ENCODE measurements at regions not wholly inside any gene's neighbourhood (a gene's known extent, or its start where the extent isn't known, plus 50 kb on each side); places are given as distances from the start of the nearest gene placed in this dataset.
"Not testable (repeated sequence)": the region's sequence is repeated elsewhere in the genome, so short reads cannot be mapped to it uniquely, and the experiment has no call there.

DNA sequence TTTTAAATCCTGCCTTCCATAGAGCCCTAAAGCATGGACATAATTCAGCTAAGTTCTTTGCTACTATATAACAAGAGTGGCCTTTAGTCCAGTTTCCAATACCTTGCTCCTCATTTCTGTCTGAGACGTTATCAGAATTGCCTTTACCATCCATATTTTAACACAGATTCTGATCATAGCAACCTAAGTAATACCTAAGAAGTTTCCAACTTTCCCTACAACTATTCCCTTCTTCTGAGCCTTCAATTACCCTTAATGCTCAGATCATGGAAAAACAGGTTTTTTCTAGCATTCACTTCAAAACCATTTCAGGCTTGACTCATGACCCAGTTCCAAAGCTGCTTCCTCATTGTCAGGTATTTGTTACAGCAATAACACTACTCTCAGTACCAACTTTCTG is 367.1 kb downstream of the C6orf118 start:
- Histone ChIP-seq H3K9me3 (no peaks in the 10 kb centered on the region), H3K27me3 (no peaks in the 10 kb centered on the region), H3K4me3 (ENCODE audit: low read depth, low read length) (no peak overlapping the region), H3K4me1 (no peaks in the 10 kb centered on the region), H3K36me3 (no peaks in the 10 kb centered on the region)
- no peak for DNase-seq
- TF ChIP-seq, protein P1, sequence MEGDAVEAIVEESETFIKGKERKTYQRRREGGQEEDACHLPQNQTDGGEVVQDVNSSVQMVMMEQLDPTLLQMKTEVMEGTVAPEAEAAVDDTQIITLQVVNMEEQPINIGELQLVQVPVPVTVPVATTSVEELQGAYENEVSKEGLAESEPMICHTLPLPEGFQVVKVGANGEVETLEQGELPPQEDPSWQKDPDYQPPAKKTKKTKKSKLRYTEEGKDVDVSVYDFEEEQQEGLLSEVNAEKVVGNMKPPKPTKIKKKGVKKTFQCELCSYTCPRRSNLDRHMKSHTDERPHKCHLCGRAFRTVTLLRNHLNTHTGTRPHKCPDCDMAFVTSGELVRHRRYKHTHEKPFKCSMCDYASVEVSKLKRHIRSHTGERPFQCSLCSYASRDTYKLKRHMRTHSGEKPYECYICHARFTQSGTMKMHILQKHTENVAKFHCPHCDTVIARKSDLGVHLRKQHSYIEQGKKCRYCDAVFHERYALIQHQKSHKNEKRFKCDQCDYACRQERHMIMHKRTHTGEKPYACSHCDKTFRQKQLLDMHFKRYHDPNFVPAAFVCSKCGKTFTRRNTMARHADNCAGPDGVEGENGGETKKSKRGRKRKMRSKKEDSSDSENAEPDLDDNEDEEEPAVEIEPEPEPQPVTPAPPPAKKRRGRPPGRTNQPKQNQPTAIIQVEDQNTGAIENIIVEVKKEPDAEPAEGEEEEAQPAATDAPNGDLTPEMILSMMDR (IDR thresholded peaks at IDR 0.05; ENCODE audit: low read depth, low read length): no peak

DNA sequence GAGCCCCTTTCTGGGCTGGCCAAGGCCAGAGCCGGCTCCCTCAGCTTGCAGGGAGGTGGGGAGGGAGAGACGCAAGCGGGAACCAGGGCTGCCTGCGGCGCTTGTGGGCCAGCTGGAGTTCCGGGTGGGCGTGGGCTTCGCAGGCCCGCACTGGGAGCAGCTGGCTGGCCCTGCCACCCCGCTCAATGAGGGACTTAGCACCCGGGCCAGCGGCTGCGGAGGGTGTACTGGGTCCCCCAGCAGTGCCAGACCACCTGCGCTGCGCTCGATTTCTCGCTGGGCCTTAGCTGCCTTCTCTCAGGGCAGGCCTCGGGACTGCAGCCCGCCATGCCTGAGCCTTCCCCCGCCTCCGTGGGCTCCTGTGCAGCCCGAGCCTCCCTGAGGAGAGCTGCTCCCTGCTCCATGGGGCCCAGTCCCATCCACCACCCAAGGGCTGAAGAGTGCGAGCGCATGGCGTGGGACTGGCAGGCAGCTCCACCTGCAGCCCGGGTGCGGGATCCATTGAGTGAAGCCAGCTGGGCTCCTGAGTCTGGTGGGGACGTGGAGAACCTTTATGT is 376.1 kb downstream of the C6orf118 start:
- DNase-seq; H3K27me3 ChIP-seq; H3K36me3 ChIP-seq; H3K4me3 ChIP-seq (ENCODE audit: low read depth, low read length); H3K9me3 ChIP-seq; H3K4me1 ChIP-seq: not testable (repeated sequence)

DNA sequence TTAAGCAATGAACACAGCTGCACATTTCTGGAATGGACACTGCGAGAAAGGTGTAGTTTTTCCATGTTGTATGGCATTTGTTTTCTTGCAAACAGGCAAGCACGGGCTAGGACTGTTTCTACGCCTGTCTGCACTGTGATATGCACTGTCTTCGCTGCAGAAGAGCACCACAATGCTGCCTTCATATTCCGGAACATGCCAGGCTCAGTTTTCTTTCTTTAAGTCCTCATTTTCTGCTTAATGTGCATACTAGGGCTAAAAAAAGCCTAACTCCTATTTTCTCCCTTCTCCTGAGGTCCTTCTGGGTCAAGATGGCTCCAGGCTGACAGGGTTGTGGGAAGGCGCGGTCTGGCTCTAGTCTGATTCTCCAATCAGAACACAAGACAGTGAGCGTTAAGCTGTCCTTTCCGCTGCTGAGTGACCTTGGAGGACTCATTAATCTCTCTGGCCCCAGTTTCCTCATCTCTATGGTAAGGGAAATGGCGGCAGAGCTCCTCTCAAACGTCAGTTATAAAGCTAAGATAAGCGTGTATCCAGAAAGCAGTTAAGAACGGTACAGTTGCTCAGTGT is 379.9 kb downstream of the C6orf118 start:
- TF ChIP-seq, protein P1 (IDR thresholded peaks at IDR 0.05; ENCODE audit: low read depth, low read length): no peak
- H3K27me3 ChIP-seq: no peaks in the 10 kb centered on the region
- no peaks in the 10 kb centered on the region for H3K9me3 ChIP-seq
- H3K4me1 ChIP-seq: no peaks in the 10 kb centered on the region
- no peak for DNase-seq
- H3K36me3 ChIP-seq: no peaks in the 10 kb centered on the region
- no peak overlapping the region for H3K4me3 ChIP-seq (ENCODE audit: low read depth, low read length)

DNA sequence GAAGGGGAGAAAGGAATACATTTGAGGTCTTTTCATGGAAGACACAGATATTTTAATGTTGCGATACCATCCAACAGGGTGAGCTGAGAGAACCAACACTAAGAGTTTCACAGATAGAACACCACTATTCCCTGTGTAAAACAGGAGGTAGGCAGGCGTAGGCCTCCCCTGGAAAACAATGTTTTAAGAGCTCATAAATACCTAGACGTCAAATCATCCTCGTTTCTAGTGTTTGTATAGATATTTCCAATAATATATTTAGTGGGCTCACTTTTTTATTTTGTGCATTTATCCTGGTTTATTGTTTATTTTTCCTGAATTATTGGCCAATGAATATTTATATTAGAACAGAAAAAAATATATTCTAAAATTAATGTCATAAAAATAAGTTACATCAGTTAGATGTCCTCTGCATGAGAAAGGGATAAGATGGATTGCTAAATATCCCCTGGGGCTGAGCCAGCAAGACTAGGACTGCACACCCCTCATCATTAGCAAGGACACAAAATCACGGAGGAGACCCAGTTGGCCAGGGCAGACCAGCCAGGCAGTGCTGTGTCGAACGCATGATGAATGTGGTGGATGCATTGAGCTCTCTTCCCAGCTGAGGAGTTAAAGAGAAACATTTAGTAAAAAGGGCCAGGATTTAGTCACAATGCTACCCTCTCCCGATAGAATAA is 380.5 kb downstream of the C6orf118 start:
- H3K4me3 ChIP-seq (ENCODE audit: low read depth, low read length): peak overlapping the region; percentile 54; the same call in 1 of the 2 replicates
- no peaks in the 10 kb centered on the region for H3K9me3 ChIP-seq
- DNase-seq: no peak
- H3K27me3 ChIP-seq: no peaks in the 10 kb centered on the region
- H3K4me1 ChIP-seq: no peaks in the 10 kb centered on the region
- H3K36me3 ChIP-seq: no peaks in the 10 kb centered on the region
- TF ChIP-seq, protein P1 (IDR thresholded peaks at IDR 0.05; ENCODE audit: low read depth, low read length): no peak

DNA sequence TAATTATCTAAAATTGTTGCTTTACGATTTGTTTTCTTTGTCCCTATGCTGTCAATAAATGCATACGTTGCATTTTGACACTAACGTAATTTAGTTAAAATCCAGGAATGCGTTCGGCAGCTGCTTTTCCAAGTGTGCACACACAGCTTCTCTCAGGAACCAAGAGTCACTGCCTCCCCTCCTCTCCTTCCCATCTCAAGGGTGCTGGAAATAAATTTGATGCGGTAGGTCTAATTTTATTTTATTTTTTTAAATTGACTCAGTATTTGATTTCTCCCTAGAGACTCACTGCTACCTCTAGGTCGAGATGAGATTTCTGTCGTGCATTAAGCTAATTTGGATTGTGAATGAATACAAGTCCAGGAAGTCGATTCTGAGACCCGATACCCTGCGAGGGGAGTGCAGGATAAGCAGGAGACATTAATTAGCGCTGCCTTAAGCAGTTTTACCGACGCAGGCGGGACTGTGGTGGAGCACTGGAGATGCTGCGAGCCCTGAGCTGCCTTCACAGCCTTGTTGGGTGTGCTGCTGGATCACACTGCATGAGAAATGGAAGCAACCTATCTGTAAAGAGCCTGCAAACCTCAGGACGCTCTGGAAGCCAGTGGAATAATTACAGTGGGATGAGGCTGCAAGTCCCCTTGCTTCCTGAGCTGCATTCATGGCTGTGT is 381.2 kb downstream of the C6orf118 start:
- peak overlapping the region; percentile 54 for H3K4me3 ChIP-seq (ENCODE audit: low read depth, low read length)
- no peak for DNase-seq

DNA sequence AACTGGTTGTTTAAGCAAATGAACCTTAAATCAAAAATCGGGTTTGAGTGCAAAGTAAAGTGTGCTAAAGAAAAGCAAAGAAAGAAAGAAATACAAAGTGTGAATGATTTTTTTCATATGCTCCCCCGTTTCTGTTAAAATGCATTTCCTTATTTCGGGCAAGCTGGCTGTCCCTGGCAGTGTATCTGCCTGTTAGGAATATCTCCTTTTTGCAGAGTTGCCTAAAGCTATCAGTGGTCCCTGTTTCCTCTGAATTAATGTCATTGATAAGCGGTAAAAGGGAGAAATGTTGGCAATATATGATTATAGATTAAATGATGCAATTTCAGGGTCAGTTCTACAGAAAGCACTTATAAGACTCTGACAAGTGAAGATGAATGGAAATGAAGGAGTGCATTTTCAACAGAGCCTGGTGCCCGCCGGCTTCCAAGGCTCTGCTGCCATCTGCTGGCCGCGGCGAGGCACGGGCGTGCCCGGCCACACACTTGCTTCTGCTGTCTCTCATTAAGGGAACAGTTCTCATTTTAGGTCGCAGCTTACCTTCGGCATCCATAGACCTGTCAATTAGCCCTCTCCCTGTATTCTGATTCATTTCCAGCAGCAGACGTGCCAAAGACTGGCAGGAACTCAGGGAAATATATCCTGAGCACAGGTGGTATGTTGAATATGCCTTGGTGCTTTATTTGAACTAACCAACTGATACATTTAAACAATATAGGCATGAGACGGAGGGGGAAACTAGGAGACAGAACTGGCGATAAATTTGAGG is 381.9 kb downstream of the C6orf118 start:
- peak; percentile 77 for DNase-seq
- no peaks in the 10 kb centered on the region for H3K9me3 ChIP-seq
- no peaks in the 10 kb centered on the region for H3K27me3 ChIP-seq
- peak overlapping the region; percentile 54 for H3K4me3 ChIP-seq (ENCODE audit: low read depth, low read length)
- no peaks in the 10 kb centered on the region for H3K36me3 ChIP-seq
- TF ChIP-seq, protein P1 (IDR thresholded peaks at IDR 0.05; ENCODE audit: low read depth, low read length): peak; percentile 93
- no peaks in the 10 kb centered on the region for H3K4me1 ChIP-seq

More for the DNA sequence above, 381.2 kb downstream of the C6orf118 start:
- TF ChIP-seq, protein P1 (IDR thresholded peaks at IDR 0.05; ENCODE audit: low read depth, low read length): no peak
- Histone ChIP-seq H3K4me1 (no peaks in the 10 kb centered on the region), H3K9me3 (no peaks in the 10 kb centered on the region), H3K27me3 (no peaks in the 10 kb centered on the region), H3K36me3 (no peaks in the 10 kb centered on the region)
